ENCODE measurements at regions not wholly inside any gene's neighbourhood (a gene's known extent, or its start where the extent isn't known, plus 50 kb on each side); places are given as distances from the start of the nearest gene placed in this dataset.

GRCh38 chr2:155695505-155695904 is 637.0 kb downstream of the NR4A2 start:
- H3K27me3 ChIP-seq (ENCODE audit: control insufficient read depth, insufficient read depth, low read length): no peaks in the 10 kb centered on the region
- H3K9me3 ChIP-seq (ENCODE audit: control insufficient read depth, insufficient read depth, low read depth, low read length): no peaks in the 10 kb centered on the region
- no peaks in the 10 kb centered on the region for H3K79me2 ChIP-seq (ENCODE audit: control insufficient read depth, insufficient read depth, low read length)

GRCh38 chr2:155692856-155693255 is 639.7 kb downstream of the NR4A2 start:
- no peak overlapping the region for H3K4me3 ChIP-seq (replicated peaks in 1 of 4; ENCODE audit: control extremely low read depth in 1 of 4, insufficient read depth in 1 of 4, low read depth in 3 of 4, low read length in 4 of 4)
- TF ChIP-seq EZH2 (IDR thresholded peaks at IDR 0.05; ENCODE audit: low read length, missing control alignments) (no peak), CTCF (conservative IDR thresholded peaks at IDR 0.05 in 1 of 2, IDR thresholded peaks at IDR 0.05 in 1 of 2; ENCODE audit: low read depth in 1 of 2, low read length in 2 of 2) (no peak)
- no peak overlapping the region for H3K27ac ChIP-seq (ENCODE audit: insufficient read depth, low read length)
- H3K79me2 ChIP-seq (ENCODE audit: control insufficient read depth, insufficient read depth, low read length): no peaks in the 10 kb centered on the region
- H4K20me1 ChIP-seq (ENCODE audit: control insufficient read depth, extremely low read depth, insufficient read depth, low read length): no peaks in the 10 kb centered on the region
- no peak overlapping the region for H2AFZ ChIP-seq (ENCODE audit: low read length)
- no peaks in the 10 kb centered on the region for H3K36me3 ChIP-seq (ENCODE audit: control insufficient read depth, insufficient read depth, low read length)
- H3K4me2 ChIP-seq (ENCODE audit: extremely low read depth, insufficient read depth, low read length): no peak overlapping the region
- no peak for DNase-seq (ENCODE audit: low read depth in 2 of 2)
- H3K27me3 ChIP-seq (ENCODE audit: control insufficient read depth, insufficient read depth, low read length): no peaks in the 10 kb centered on the region
- no peaks in the 10 kb centered on the region for H3K9me3 ChIP-seq (ENCODE audit: control insufficient read depth, insufficient read depth, low read depth, low read length)
- no peaks in the 10 kb centered on the region for H3K4me1 ChIP-seq (ENCODE audit: control insufficient read depth, extremely low read depth, insufficient read depth, low read length)
- H3K9ac ChIP-seq (ENCODE audit: insufficient read depth, low read length): no peak overlapping the region

More at GRCh38 chr2:155695505-155695904, 637.0 kb downstream of the NR4A2 start:
- no peak for DNase-seq (ENCODE audit: low read depth in 2 of 2)
- H2AFZ ChIP-seq (ENCODE audit: low read length): no peak overlapping the region
- H3K4me3 ChIP-seq (replicated peaks in 1 of 4; ENCODE audit: control extremely low read depth in 1 of 4, insufficient read depth in 1 of 4, low read depth in 3 of 4, low read length in 4 of 4): no peak overlapping the region
- H3K4me1 ChIP-seq (ENCODE audit: control insufficient read depth, extremely low read depth, insufficient read depth, low read length): no peaks in the 10 kb centered on the region
- H3K4me2 ChIP-seq (ENCODE audit: extremely low read depth, insufficient read depth, low read length): no peak overlapping the region
- H3K9ac ChIP-seq (ENCODE audit: insufficient read depth, low read length): no peak overlapping the region
- H3K27ac ChIP-seq (ENCODE audit: insufficient read depth, low read length): no peak overlapping the region
- H3K36me3 ChIP-seq (ENCODE audit: control insufficient read depth, insufficient read depth, low read length): no peaks in the 10 kb centered on the region
- TF ChIP-seq EZH2 (IDR thresholded peaks at IDR 0.05; ENCODE audit: low read length, missing control alignments): no peak
- no peak for TF ChIP-seq CTCF (conservative IDR thresholded peaks at IDR 0.05 in 1 of 2, IDR thresholded peaks at IDR 0.05 in 1 of 2; ENCODE audit: low read depth in 1 of 2, low read length in 2 of 2)
- no peaks in the 10 kb centered on the region for H4K20me1 ChIP-seq (ENCODE audit: control insufficient read depth, extremely low read depth, insufficient read depth, low read length)

GRCh38 chr2:155692106-155692505 is 640.4 kb downstream of the NR4A2 start:
- no peak overlapping the region for H3K27ac ChIP-seq (ENCODE audit: insufficient read depth, low read length)
- H4K20me1 ChIP-seq (ENCODE audit: control insufficient read depth, extremely low read depth, insufficient read depth, low read length): no peaks in the 10 kb centered on the region
- no peaks in the 10 kb centered on the region for H3K27me3 ChIP-seq (ENCODE audit: control insufficient read depth, insufficient read depth, low read length)
- H3K9me3 ChIP-seq (ENCODE audit: control insufficient read depth, insufficient read depth, low read depth, low read length): no peaks in the 10 kb centered on the region
- H3K79me2 ChIP-seq (ENCODE audit: control insufficient read depth, insufficient read depth, low read length): no peaks in the 10 kb centered on the region
- no peak overlapping the region for H3K4me3 ChIP-seq (replicated peaks in 1 of 4; ENCODE audit: control extremely low read depth in 1 of 4, insufficient read depth in 1 of 4, low read depth in 3 of 4, low read length in 4 of 4)
- H2AFZ ChIP-seq (ENCODE audit: low read length): no peak overlapping the region
- no peaks in the 10 kb centered on the region for H3K36me3 ChIP-seq (ENCODE audit: control insufficient read depth, insufficient read depth, low read length)
- no peak overlapping the region for H3K9ac ChIP-seq (ENCODE audit: insufficient read depth, low read length)
- no peak for DNase-seq (ENCODE audit: low read depth in 2 of 2)
- TF ChIP-seq EZH2 (IDR thresholded peaks at IDR 0.05; ENCODE audit: low read length, missing control alignments) (no peak), CTCF (conservative IDR thresholded peaks at IDR 0.05 in 1 of 2, IDR thresholded peaks at IDR 0.05 in 1 of 2; ENCODE audit: low read depth in 1 of 2, low read length in 2 of 2) (no peak)
- no peak overlapping the region for H3K4me2 ChIP-seq (ENCODE audit: extremely low read depth, insufficient read depth, low read length)
- no peaks in the 10 kb centered on the region for H3K4me1 ChIP-seq (ENCODE audit: control insufficient read depth, extremely low read depth, insufficient read depth, low read length)

All from fibroblast of lung (primary cell).